Gastrocnemius medialis (tissue), 4 donors: ENCODE measurements at regions not wholly inside any gene's neighbourhood (a gene's known extent, or its start where the extent isn't known, plus 50 kb on each side); places are given as distances from the start of the nearest gene placed in this dataset.

ENCODE experiments used
- CTCF ChIP-seq, 5 experiments: fragments of 450-650 bp in 3 of 5; fragments of 200-600 bp in 2 of 5; sonication (generic) in 2 of 5; IDR thresholded peaks in 4 of 5; conservative IDR thresholded peaks in 1 of 5; 1 replicate in 4 of 5; 2 replicates in 1 of 5; pipeline ENCODE4 v1.5.1; 2016 to 2019; ENCODE audit warnings: antibody characterized with exemption in 5 of 5, mild to moderate bottlenecking in 3 of 5, moderate library complexity in 3 of 5
- POLR2A ChIP-seq, 2 donors: fragments of 450-650 bp; IDR thresholded peaks; one replicate each; pipeline ENCODE4 v1.6.1; 2017; ENCODE audit warnings: antibody characterized with exemption in 2 of 2, mild to moderate bottlenecking in 2 of 2, moderate library complexity in 2 of 2

- no peak for TF ChIP-seq CTCF (IDR thresholded peaks at IDR 0.05 in 4 of 5, conservative IDR thresholded peaks at IDR 0.05 in 1 of 5)
- TF ChIP-seq POLR2A (IDR thresholded peaks at IDR 0.05) = no peak
Observed at GRCh38 chr3:193798051-193798450, 205.0 kb downstream of the OPA1 start.
